ENCODE measurements at regions not wholly inside any gene's neighbourhood (a gene's known extent, or its start where the extent isn't known, plus 50 kb on each side); places are given as distances from the start of the nearest gene placed in this dataset.

- TF ChIP-seq EZH2 (IDR thresholded peaks at IDR 0.05; ENCODE audit: borderline replicate concordance, low read length) (no peak), CTCF (conservative IDR thresholded peaks at IDR 0.05 in 1 of 2, IDR thresholded peaks at IDR 0.05 in 1 of 2; ENCODE audit: extremely low read depth in 1 of 2, insufficient read depth in 1 of 2, low read depth in 1 of 2, low read length in 2 of 2) (no peak)
Observed at GRCh38 chr21:41653243-41653953, 113.5 kb downstream of the RIPK4 start.

Data from mammary epithelial cell (primary cell).